H1 (cell line): ENCODE measurements at regions not wholly inside any gene's neighbourhood (a gene's known extent, or its start where the extent isn't known, plus 50 kb on each side); places are given as distances from the start of the nearest gene placed in this dataset.

Source experiments
- CHD7 ChIP-seq: fragments of 300-600 bp; sonication (generic); IDR thresholded peaks from 2 replicates; pipeline ENCODE4 v1.7.1; 2012; ENCODE audit warnings: low read length, moderate library complexity, mild to moderate bottlenecking, inconsistent platforms; ENCODE audit not compliant: insufficient replicate concordance
- FOSL1 ChIP-seq: IDR thresholded peaks from 2 replicates; pipeline ENCODE4 v1.6.1; 2011; ENCODE audit warnings: mild to moderate bottlenecking, low read depth, low read length, moderate library complexity; ENCODE audit not compliant: insufficient read depth
- GABPA ChIP-seq: IDR thresholded peaks from 2 replicates; pipeline ENCODE4 v1.6.1; 2011; ENCODE audit warnings: mild to moderate bottlenecking, low read length, moderate library complexity, borderline replicate concordance; ENCODE audit not compliant: insufficient read depth
- HDAC6 ChIP-seq: IDR thresholded peaks from one replicate; pipeline ENCODE4 v1.7.1; 2012; ENCODE audit warnings: low read depth, mild to moderate bottlenecking, inconsistent platforms, low read length, moderate library complexity
- POU5F1 ChIP-seq: IDR thresholded peaks from 2 replicates; pipeline ENCODE4 v1.6.1; 2011; ENCODE audit warnings: low read depth, mild to moderate bottlenecking, low read length, moderate library complexity
- RAD21 ChIP-seq, 2 experiments: IDR thresholded peaks in 1 of 2; conservative IDR thresholded peaks in 1 of 2; 2 replicates each; pipeline ENCODE4 v1.6.1; 2011; ENCODE audit warnings: low read depth in 2 of 2, low read length in 2 of 2, improper control_type of control experiment in 1 of 2, inconsistent platforms in 1 of 2, mild to moderate bottlenecking in 1 of 2, moderate library complexity in 1 of 2
- RXRA ChIP-seq: IDR thresholded peaks from 2 replicates; pipeline ENCODE4 v1.6.1; 2011; ENCODE audit warnings: low read depth, mild to moderate bottlenecking, low read length, moderate library complexity; ENCODE audit not compliant: insufficient read depth
- SP2 ChIP-seq: IDR thresholded peaks from 2 replicates; pipeline ENCODE4 v1.6.1; 2012; ENCODE audit warnings: mild to moderate bottlenecking, low read length, inconsistent platforms
- TAF7 ChIP-seq: optimal IDR thresholded peaks from 2 replicates; pipeline ENCODE3; 2011; ENCODE audit warnings: low read depth, mild to moderate bottlenecking, inconsistent platforms, low read length, moderate library complexity, borderline replicate concordance
- TEAD4 ChIP-seq: IDR thresholded peaks from 2 replicates; pipeline ENCODE4 v1.6.1; 2012; ENCODE audit warnings: low read depth, low read length, inconsistent platforms, mixed read lengths
- ZNF274 ChIP-seq: IDR thresholded peaks from 2 replicates; pipeline ENCODE4 v1.7.0; 2012; ENCODE audit warnings: low read length, borderline replicate concordance; ENCODE audit errors: extremely low read depth

- TF ChIP-seq RAD21 (IDR thresholded peaks at IDR 0.05 in 1 of 2, conservative IDR thresholded peaks at IDR 0.05 in 1 of 2; ENCODE audit: low read depth in 2 of 2, low read length in 2 of 2) (no peak), FOSL1 (no peak), TAF7 (no peak), SP2 (no peak), CHD7 (peak; percentile 35), HDAC6 (no peak), GABPA (no peak), ZNF274 (no peak), TEAD4 (peak; percentile 95), POU5F1 (peak; percentile 98), RXRA (no peak)
Measured at GRCh38 chr1:58006421-58007046, 540.0 kb downstream of the OMA1 start (continued).
